Transverse colon (tissue), 4 donors: ENCODE measurements at regions not wholly inside any gene's neighbourhood (a gene's known extent, or its start where the extent isn't known, plus 50 kb on each side); places are given as distances from the start of the nearest gene placed in this dataset.

ENCODE experiments used
- CTCF ChIP-seq, 5 experiments: fragments of 200-600 bp in 3 of 5; fragments of 450-650 bp in 2 of 5; sonication (generic) in 3 of 5; IDR thresholded peaks; 1 replicate in 2 of 5; 2 replicates in 3 of 5; pipeline ENCODE4 v1.5.1; 2016 to 2017; ENCODE audit warnings: antibody characterized with exemption in 5 of 5, inconsistent platforms in 3 of 5, mild to moderate bottlenecking in 2 of 5, moderate library complexity in 1 of 5
- EP300 ChIP-seq: sonication (generic); formaldehyde crosslinking; IDR thresholded peaks from one replicate; pipeline ENCODE4 v1.6.1; 2017; ENCODE audit warnings: antibody characterized with exemption, low read depth
- POLR2A ChIP-seq: fragments of 450-650 bp; IDR thresholded peaks from one replicate; pipeline ENCODE4 v1.6.1; 2016; ENCODE audit warnings: antibody characterized with exemption, mild to moderate bottlenecking, moderate library complexity
- POLR2AphosphoS5 ChIP-seq, 3 donors: sonication (generic); formaldehyde crosslinking; IDR thresholded peaks; one replicate each; pipeline ENCODE4 v1.6.1; 2016; ENCODE audit warnings: antibody characterized with exemption in 3 of 3

- TF ChIP-seq CTCF (IDR thresholded peaks at IDR 0.05) (no peak), POLR2A (no peak), EP300 (no peak), POLR2AphosphoS5 (IDR thresholded peaks at IDR 0.05) (no peak)
These were observed 1241.7 kb downstream of the TYW1 start for GRCh38 chr7:68238204-68238805.
